Tibial nerve (tissue), 3 donors: ENCODE measurements at regions not wholly inside any gene's neighbourhood (a gene's known extent, or its start where the extent isn't known, plus 50 kb on each side); places are given as distances from the start of the nearest gene placed in this dataset.

ENCODE experiments used
- CTCF ChIP-seq, 5 experiments: fragments of 200-600 bp in 3 of 5; fragments of 450-650 bp in 2 of 5; sonication (generic) in 3 of 5; IDR thresholded peaks; one replicate each; pipeline ENCODE4 v1.5.1; 2016 to 2019; ENCODE audit warnings: antibody characterized with exemption in 5 of 5, mild to moderate bottlenecking in 3 of 5, moderate library complexity in 2 of 5
- POLR2A ChIP-seq, 2 donors: fragments of 450-650 bp; IDR thresholded peaks; one replicate each; pipeline ENCODE4 v1.6.1; 2017; ENCODE audit warnings: antibody characterized with exemption in 2 of 2, mild to moderate bottlenecking in 2 of 2, moderate library complexity in 2 of 2

- TF ChIP-seq CTCF (IDR thresholded peaks at IDR 0.05) (no peak), POLR2A (IDR thresholded peaks at IDR 0.05) (no peak)
These were observed 179.6 kb upstream of the JARID2 start for GRCh38 chr6:15066089-15066758.
